ENCODE measurements at regions not wholly inside any gene's neighbourhood (a gene's known extent, or its start where the extent isn't known, plus 50 kb on each side); places are given as distances from the start of the nearest gene placed in this dataset.

DNA sequence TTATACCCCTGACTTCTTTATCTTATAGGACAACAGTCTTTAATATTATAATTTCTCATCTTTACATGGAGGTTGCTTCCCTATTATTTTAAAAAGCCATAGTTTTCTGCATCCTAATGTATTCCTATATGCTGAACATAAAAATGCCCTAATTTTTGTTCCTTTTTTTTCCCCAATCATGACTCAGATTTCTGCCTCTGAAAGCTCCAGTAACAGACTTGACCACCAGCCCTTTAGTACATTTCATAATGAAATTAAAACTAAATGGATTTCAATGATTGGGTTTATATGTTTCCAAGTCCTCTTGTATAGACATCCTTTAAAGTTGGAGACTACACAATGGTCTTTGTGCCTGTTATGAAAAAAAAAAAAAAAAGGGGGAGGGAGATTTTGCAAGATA is 712.5 kb downstream of the DIAPH3 start:
- no peak for TF ChIP-seq CTCF (conservative IDR thresholded peaks at IDR 0.05; ENCODE audit: low read depth, low read length)
- no peak for DNase-seq (ENCODE audit: low read depth)

GRCh38 chr13:59452189-59452890 is 711.4 kb downstream of the DIAPH3 start:
- DNase-seq (ENCODE audit: low read depth): no peak
- TF ChIP-seq CTCF (conservative IDR thresholded peaks at IDR 0.05; ENCODE audit: low read depth, low read length): no peak
- H3K4me3 ChIP-seq (ENCODE audit: low read length): no peak overlapping the region

More for the DNA sequence above, 712.5 kb downstream of the DIAPH3 start:
- H3K4me3 ChIP-seq (ENCODE audit: low read length): no peak overlapping the region

DNA sequence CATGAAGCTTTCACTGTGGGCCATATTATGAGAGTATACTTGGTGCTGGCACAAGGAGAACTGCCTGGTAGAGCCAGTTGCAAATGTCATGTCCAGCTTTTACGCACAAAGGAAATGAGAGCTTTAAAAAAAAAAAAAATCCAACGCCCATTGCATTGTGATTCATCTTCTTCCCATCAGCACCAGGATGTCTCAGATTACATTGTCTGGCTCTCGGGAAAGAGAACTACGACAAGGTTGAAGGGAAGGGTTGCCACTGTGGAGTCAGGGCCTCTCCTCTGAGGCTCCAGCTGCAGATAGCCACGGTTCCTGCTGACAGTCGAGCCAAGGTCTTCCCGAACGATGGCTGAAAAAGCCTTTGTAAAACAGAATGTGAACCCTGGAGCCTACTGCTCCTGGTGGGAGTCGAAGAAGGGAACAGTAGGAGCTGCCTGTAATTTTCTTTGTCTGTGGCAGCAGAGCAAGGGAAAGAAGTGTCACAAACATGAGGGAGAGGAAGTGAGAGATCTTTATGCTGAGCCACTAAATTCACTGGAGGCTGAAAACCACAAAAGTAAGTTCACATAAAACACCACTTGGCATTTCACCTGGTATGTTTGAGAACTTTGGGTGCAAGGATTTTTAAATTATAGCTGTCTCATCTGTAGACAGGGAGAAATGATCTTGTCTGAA is 704.7 kb downstream of the DIAPH3 start:
- no peak for DNase-seq (ENCODE audit: low read depth)
- no peak overlapping the region for H3K4me3 ChIP-seq (ENCODE audit: low read length)
- TF ChIP-seq CTCF (conservative IDR thresholded peaks at IDR 0.05; ENCODE audit: low read depth, low read length): no peak

- DNase-seq (ENCODE audit: low read depth): no peak
- TF ChIP-seq CTCF (conservative IDR thresholded peaks at IDR 0.05; ENCODE audit: low read depth, low read length): no peak
- no peak overlapping the region for H3K4me3 ChIP-seq (ENCODE audit: low read length)
Measured at GRCh38 chr13:59459972-59460371, 703.8 kb downstream of the DIAPH3 start.

DNA sequence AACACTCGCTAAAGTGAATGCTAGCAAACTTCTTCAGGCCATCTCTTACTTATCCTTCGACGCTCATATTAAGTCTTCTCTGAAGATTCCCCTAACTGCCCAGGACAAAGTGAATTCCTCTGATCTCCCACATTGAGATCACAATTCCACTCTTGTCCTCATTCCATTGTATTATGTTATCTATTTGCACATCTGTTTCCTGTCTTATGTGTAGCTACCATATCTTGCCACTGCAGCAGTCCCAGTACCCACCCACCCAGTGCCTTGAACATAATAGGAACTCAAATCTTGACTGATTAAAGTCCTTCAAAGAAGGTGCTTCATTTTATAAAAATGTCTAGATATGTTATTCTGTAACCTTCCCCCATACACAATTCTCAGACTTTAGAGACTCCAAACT is 702.3 kb downstream of the DIAPH3 start:
- no peak overlapping the region for H3K4me3 ChIP-seq (ENCODE audit: low read length)
- no peak for TF ChIP-seq CTCF (conservative IDR thresholded peaks at IDR 0.05; ENCODE audit: low read depth, low read length)
- DNase-seq (ENCODE audit: low read depth): no peak

GRCh38 chr13:59463023-59463422 is 700.7 kb downstream of the DIAPH3 start:
- TF ChIP-seq CTCF (conservative IDR thresholded peaks at IDR 0.05; ENCODE audit: low read depth, low read length): no peak
- DNase-seq (ENCODE audit: low read depth): no peak
- no peak overlapping the region for H3K4me3 ChIP-seq (ENCODE audit: low read length)

DNA sequence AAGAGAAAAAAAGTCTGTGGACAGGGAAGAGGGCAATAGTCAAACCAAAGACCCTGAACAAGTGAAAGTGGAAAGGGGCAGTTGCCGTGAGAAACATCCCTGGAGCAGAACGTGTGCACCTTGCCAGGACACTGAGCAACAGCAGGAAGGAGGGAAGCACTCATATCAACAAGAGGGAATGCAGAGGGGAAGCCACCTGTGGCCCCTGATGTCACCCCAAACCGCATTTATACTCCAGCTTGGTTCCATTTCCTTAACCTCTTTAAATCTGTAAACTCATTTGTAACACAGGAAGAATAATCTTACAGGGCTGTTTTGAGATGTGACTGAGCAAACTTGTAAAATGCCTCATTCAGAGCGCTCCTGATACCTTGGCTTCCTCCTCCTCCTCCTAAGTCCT is 698.8 kb downstream of the DIAPH3 start:
- H3K4me3 ChIP-seq (ENCODE audit: low read length): no peak overlapping the region
- DNase-seq (ENCODE audit: low read depth): no peak
- no peak for TF ChIP-seq CTCF (conservative IDR thresholded peaks at IDR 0.05; ENCODE audit: low read depth, low read length)
